HPDE6-E6E7 (cell line): ENCODE measurements at regions not wholly inside any gene's neighbourhood (a gene's known extent, or its start where the extent isn't known, plus 50 kb on each side); places are given as distances from the start of the nearest gene placed in this dataset.

Experiments
- DNase-seq: peaks from one replicate; pipeline ENCODE4 v3.0.0; 2011; ENCODE audit warnings: missing footprints; ENCODE audit errors: extremely low spot score

DNA sequence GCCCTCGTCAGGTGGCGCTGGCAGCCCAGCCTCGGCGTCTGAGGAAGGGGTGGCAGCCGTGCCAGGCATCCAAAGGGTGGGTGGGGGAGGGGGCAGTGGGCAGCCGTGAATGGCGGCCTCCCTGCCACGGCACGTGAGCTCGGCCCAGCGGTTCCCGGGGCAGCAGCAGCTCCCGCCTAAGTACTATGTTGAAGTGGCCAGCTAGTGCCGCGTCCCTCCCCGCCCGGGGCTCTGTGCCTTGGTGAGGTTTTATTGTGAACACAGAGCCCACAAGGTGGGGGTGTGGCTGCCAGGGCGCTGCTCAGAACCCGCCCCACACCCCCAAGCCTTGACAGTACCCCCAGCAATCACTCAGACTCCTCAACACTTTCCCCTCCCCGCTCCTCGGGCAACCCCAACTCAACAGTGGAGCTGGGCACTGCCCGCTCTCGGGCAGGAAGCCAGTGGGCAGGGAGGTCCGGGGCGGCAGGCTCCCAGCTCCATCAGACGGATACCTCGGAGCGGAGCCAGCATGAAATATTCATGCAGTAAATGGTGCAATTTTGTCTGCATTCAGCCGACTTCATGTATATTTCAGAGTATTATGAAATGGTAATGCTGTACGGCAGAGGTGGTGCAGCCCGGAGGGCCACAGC is 80.4 kb downstream of the ENGASE start:
- no peak for DNase-seq

DNA sequence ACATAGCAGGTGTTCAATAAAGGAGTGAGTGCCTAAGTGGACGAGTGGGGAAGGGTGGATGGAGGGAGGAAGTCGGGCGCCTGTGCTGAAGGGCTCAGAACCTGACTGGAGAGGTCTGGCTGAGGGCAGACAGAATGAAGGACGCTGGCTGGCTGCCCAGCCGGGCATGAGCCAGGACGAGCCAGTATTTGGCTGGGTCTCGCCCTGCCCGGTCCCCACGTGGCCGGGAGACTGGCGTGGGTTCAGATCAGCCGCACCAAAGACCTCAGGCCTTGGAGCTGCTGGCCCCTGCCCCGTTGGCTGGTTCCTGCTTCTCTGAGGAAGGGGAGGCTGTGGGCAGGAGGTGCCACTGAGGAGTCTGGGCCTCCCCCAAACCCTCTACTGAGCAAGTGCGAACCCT is 79.8 kb downstream of the ENGASE start:
- no peak for DNase-seq

DNA sequence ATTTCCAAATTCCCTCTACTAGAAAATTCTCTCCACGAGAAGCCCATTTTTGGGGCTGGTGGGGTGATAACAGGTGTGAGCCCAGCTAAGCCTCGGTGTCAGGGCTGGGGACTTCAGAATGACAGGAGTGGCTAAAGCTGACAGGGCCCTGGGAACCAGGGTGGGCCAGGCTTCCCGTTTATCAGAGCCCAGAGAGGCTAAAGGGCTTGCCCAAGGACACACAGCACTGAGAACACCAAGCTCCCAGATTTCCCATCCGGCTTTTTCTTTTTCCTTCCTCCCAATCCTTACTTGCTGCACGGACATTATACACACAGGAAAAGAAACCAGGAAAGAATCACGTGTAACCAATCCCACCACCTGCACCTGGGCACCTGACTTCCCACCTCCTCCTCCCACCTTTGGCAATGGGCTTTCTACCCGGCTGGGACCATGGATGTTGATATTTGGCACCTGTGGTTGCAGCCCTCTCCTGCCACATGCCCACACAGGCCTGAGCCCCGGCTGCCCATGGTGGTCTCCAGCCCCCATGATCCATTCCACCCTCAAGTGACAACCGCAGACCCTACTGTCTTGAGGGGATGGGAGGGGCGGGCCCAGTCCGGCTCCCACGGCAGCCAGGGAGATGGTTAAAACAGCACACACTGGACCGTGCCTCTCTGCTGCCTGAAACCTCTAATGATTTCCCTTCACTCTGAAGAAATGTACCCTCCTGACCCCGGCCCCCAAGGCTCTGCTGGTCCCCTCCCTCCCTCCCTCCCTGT is 78.9 kb downstream of the ENGASE start:
- DNase-seq: no peak

DNA sequence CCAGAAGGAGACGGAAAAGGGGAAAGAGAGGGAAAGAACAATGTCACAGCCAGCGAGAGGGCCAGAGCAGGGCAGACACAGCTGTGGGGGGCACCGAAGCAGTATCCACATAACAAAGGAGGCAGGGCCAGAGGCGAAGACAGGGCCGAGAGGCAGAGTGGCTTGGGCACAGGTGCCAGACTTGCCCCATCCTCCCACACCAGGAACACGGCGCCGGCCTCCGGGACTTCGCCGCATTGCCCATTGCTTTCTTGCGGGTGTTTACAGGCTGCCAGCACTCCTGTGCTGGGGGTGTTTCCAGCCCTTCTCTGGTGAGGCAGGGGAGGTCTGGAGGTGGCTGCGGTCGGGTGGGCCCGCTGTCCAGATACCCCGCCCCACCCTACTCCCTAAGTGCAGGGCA is 78.0 kb downstream of the ENGASE start:
- DNase-seq: no peak

DNA sequence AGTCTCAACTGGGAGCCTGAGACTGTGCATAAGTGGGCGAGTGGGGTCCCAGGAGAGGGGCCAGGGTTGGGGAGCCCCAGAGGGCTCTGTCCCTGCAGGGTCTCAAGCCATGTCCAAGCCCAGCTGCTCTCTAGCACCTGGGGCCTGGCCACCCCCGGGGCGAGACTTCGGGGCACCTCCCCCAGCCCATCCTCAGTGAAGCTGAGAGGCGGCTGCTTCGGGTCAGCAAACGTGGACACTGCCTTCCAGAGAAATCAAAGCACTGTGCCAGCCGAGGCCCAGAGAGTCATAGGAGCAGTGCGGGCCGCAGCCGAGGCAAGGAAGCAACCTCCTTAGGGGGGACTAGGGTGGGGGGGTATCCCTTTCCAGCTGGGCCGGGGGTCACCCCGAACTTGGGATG is 77.5 kb downstream of the ENGASE start:
- no peak for DNase-seq

DNA sequence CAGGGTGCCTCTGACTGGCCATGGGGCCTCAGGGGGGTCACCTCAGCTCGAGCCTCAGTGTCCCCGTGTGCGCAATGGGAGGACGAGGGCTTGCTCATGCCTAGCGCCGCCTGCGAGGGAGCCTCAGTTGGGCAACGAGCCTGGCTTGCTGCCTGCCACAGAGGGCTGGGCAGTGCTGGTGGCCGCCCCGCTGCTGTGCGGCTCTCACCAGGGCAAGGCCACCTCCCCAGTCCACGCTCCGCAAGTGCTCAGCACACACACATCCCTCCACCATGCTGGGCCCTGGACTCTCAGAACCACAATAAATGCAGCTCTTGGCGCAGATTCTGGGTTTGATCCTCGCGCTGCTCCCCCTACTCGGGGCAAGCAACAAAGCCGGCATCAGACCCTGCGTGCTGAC is 76.2 kb downstream of the ENGASE start:
- DNase-seq: no peak

DNA sequence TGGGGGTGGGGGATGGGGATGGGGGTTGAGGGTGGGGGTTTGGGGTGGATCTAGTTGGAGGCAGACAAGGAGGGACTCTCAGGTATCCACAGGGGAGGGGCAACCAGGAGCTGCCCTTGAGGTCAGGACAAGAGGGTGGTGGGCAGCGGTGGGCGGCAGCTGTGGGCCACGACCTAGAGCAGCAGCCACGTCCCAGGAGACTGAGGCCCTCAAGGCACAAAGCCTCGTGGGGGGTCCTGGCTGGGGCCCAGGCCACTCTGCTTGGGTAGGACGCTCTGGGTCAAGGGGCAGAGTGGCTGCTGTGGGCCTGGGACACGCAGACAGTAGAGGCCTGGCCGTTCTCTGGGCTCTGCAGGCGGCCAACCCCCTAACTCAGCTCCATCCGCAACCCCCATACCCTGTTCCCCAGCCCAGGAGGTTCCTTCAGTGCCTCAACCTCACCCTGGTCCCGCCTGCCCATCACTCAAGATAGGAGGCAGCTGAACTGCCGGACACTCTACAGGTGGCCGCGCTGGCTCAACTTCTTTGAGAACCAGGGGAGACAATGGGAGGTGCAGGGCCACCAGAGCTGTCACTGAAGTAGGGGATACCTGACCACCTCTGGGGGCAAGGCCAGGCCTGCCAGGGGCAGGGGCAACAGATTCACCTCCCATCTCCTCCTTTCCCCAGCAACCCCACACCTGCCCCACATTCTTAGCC is 75.6 kb downstream of the ENGASE start:
- no peak for DNase-seq

DNA sequence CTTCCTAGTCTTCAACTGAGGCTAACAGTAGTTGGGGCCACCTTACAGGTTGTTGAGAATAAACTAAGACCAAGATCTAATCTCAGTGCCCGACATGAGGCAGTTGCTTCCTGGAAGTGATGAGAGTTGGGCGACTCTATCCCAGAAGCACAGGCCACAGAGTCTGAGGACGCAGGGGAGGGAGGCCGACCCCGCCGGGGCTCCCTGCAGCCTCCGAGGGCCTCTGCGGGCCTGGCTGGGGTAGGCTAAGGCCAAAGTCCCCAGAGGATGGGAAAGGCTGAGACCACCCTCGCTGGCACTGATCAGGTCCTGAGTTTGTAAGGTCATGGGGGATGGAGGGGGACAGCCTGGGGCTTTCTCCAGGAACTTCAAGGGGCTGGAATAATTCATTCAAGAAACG is 74.0 kb downstream of the ENGASE start:
- DNase-seq: no peak

DNA sequence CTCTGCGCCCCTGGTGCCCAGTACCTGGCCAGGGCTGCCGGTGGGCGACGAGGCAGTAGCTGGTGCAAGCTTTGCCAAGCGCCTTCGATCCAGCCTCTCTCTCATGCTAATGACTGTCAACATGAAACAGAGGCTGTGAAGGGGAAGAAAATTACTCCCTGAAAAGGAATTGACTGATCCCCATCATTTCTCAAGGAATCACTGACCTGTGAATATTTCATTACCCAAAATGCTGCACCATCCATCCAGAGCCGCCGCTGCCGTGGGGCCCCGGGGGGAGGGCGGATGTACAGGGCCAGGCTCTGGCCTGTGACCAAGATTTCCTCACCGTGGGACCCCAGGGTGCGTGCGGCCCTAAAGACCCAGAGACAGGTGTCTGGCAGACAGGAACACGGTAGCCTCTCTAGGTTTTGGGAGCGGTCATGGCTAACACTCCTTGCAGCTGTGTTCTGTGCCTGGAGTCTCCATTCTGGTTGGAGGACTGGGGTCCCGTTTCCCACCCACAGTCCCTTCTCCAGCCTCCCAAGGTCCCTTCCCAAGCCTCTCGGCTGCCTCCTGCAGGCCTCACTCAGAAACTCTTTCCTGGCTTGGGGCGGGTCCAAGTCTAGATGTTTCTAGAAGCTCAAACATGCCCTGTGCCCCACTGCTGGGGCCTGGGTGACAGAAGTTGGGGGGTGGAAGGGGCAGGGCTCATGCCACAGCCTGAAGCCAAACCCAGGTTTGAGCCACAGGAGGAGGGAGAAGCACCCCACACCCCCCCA is 73.3 kb downstream of the ENGASE start:
- no peak for DNase-seq

DNA sequence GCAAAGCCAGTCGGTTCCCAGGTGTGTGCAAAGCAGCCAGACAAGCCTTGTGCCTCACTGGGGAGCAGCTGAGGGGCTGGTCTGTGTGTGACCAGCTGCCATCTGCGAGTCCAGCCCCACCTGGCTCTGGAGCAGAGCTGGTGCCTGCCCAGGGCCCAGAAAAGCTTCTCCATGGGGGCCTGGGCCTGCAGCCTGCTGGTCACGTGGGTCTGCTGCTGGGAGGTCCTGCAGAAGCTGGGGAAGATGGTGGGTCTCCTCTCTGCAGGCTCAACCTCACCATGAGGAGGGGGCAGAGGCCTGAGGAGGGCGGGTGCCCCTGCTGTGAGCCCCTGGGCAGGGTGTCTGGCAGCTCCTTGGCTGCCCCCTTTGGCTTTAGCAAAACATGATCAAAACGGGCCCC is 71.9 kb downstream of the ENGASE start:
- DNase-seq: no peak

DNA sequence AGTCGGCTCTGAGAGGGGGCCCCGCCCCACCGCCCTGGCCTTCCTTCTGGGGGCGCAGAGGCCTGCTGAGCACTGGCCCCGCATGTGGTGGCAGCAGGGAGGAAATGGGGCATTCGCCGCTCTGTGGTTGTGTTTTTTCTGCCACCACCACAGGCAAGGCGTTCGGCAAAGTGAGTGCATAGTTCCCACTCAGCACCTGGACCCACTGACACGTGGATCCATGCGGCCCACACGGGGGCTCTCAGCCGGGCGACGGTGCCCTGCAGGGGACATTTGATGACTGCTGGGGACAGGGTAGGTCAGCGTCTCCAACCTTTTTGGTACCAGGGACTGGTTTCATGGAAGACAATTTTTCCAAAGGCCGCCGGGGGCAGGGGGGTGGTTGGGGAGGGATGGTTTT is 70.9 kb downstream of the ENGASE start:
- DNase-seq: no peak

DNA sequence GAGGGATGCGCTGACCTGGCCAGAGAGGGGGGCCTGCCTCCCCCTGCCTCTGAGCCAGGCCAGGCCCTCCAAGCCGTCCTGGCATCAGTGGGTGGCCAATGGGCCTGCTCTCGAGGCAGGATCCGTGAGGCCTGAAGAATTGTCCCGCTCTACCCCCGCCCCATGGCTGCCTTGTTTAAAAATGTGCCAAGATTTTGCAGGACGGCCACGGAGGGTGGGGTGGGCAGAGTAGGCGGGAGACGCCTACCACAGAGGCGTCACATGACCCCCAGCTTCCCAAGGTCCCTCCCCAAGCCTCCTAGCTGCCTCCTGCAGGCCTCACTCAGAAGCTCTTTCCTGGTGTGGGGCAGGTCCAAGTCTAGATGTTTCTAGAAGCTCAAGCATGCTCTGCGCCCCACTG is 69.5 kb downstream of the ENGASE start:
- no peak for DNase-seq

DNA sequence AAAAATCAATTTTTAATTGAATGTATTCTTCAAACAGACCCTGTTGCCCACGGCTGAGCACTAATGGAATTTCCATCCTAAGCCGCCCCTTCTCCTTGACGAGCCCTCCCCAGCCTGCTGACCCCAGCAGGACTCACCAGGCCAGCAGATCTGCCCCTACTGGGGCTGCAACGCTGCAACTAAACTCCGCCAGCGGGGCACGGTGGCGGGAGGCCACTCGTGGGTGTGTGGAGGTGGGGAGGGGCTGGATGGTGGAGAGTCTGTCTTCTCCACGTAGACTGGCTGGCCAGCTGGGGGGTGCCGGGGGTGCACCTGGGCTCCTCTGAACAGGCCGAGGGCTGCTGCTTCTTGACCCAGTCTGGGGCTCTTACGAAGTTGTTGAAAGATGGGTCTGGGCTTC is 67.8 kb downstream of the ENGASE start:
- no peak for DNase-seq

DNA sequence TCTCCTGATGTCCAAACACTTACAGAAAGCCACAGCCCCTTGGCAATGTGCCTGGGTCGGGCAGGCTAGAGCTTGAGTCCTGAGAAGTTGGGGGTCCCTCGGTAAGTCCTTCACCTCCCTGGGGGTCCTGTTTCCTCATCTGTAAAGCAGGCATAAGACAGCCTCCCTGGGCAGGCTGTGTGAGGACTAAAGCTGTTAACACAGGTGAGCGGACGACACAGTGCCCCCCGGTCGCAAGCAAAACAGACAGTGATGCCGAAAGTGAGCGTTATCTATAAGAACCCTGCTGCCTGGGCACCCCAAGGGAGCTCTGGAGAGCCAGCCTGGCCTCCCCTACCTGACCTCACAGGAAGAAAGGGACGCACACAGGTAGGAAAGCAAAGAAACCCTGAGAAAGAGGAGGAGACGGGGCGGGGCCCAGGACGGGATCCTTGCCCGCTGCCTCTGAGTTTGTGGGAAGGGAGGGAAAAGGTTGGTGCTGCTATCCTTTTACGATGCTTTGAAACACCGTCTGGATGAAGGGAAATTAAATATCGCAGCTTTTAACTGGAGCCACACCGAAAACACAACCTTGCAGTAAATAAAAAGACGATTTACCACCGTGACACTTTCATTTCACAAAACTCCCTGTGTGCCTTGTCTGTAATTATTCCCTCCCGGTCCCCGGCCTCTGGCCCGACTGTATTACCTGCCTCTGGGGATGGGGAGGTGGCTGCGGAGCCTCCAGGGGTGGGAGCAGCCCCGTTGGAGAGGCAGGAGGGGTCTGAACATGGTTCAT is 67.1 kb downstream of the ENGASE start:
- no peak for DNase-seq

DNA sequence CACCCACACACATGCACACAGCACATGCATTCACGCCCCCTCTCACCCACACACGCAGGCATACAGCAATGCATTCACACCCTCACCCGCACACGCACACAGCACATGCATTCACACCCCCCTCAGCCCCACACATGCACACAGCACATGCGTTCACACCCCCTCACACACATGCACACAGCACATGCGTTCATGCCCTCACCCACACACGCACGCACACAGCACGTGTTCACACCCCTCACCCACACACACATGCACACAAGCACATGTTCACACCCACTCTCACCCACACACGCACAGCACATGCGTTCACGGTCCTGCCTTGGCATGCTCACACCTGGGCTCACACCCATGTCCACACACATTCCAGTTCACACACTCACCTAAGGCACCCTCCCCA is 64.2 kb downstream of the ENGASE start:
- no peak for DNase-seq

DNA sequence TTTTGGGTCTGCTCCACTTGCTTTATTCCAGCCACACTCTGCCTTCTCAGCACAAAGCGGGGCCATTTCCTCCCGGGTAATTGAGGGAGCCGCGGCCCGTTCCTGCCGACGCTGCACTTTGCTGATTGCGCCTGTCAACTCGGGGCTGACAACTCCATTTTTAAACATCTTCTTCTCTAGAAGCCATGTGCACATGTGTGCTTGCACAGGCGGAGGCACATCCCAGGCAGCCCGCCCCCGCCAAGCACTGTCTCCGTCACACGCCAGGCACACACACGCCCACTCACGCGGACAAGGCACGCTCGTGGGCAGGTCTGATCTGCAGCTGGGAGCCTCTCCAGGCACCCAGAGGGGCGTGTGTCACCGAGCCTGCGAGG is 63.2 kb downstream of the ENGASE start:
- DNase-seq: no peak

DNA sequence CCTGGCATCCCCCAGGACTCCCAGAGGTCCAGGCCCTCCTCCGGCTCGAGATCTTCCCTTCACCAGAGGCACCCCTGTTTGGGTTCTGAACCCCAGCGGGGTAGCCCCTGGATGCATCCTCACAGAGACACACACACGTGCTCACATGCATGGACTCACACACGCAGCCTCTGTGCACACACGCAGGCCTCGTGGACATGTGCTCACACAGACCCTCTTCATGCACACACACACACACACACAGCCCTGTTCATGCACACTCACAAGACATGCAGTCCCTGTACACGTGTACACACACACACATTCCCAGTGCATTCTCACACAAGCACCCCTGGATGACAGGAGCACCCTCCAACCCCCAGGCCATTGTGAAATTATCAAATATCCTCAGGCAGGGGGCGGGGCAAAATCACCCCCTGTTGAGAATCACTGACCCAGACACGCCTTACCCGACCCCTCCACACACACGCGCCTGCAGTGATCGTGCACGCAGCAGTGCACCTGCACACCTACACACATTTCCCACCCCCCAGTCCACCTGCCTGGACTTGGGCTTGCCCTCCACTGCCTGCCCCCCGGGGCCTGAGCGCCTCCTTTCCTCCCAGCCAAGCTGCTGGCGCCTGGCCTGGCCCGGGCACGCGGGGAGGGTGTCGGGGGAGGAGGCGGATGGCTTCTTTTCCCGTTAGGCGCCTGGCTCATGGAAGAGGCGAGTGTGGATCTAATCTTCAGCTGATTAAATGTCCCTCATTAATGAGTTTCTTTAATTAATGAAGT is 62.6 kb downstream of the ENGASE start:
- no peak for DNase-seq

DNA sequence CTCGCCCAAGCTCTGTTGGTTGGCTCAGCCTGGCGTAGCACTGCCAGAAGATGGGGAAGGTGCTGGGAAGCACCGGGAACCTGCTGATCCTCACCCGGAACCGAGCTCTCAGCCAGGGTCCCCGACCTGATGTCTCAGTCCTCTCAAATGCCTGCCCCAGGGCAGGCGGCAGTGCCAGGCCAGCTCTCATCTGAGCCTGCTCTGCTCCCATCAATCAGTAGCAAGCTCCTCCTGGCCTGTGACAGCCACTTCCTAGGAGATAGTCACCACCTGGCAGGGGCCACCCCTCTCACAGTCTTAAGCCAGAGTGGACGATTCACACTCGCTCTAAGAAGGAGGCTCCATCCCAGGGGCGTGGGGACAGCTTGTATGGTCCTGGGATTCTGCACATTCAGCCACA is 62.0 kb downstream of the ENGASE start:
- DNase-seq: no peak
